ENCODE measurements at regions not wholly inside any gene's neighbourhood (a gene's known extent, or its start where the extent isn't known, plus 50 kb on each side); places are given as distances from the start of the nearest gene placed in this dataset.

- Histone ChIP-seq H3K27ac (no peak overlapping the region), H3K36me3 (no peaks in the 10 kb centered on the region), H3K4me1 (no peaks in the 10 kb centered on the region), H3K4me3 (no peak overlapping the region), H3K27me3 (no peaks in the 10 kb centered on the region), H3K9me3 (no peaks in the 10 kb centered on the region)
- ATAC-seq (no peak), DNase-seq (no peak)
- intact Hi-C loops (cut with DNase I), result no loop called here
- no peak for TF ChIP-seq CTCF (IDR thresholded peaks at IDR 0.05)
Observed at GRCh38 chr14:101499513-101499912, 61.8 kb upstream of the DIO3 start.

GRCh38 chr14:101500061-101500460 lies 61.2 kb upstream of the DIO3 start:
- H3K36me3 ChIP-seq, result no peaks in the 10 kb centered on the region
- H3K9me3 ChIP-seq, result no peaks in the 10 kb centered on the region
- no peak overlapping the region for H3K4me3 ChIP-seq
- no peaks in the 10 kb centered on the region for H3K27me3 ChIP-seq
- H3K4me1 ChIP-seq, result no peaks in the 10 kb centered on the region
- intact Hi-C loops (cut with DNase I), result no loop called here
- H3K27ac ChIP-seq, result no peak overlapping the region
- no peak for DNase-seq
- ATAC-seq, result no peak
- no peak for TF ChIP-seq CTCF (IDR thresholded peaks at IDR 0.05)

- no peak for TF ChIP-seq CTCF (IDR thresholded peaks at IDR 0.05)
- DNase-seq (peak; percentile 30), ATAC-seq (no peak)
- H3K9me3 ChIP-seq, result no peaks in the 10 kb centered on the region
- H3K27me3 ChIP-seq, result no peaks in the 10 kb centered on the region
- H3K36me3 ChIP-seq, result no peaks in the 10 kb centered on the region
- intact Hi-C loops (cut with DNase I), result no loop called here
- H3K4me1 ChIP-seq, result no peaks in the 10 kb centered on the region
- no peak overlapping the region for H3K4me3 ChIP-seq
- H3K27ac ChIP-seq, result no peak overlapping the region
Observed at GRCh38 chr14:101500681-101501080, 60.6 kb upstream of the DIO3 start.

GRCh38 chr14:101501341-101501740 lies 60.0 kb upstream of the DIO3 start:
- Histone ChIP-seq H3K4me1 (no peaks in the 10 kb centered on the region), H3K9me3 (no peaks in the 10 kb centered on the region), H3K36me3 (no peaks in the 10 kb centered on the region), H3K27ac (no peak overlapping the region), H3K27me3 (no peaks in the 10 kb centered on the region), H3K4me3 (no peak overlapping the region)
- DNase-seq, result peak; percentile 36
- no peak for ATAC-seq
- no peak for TF ChIP-seq CTCF (IDR thresholded peaks at IDR 0.05)
- intact Hi-C loops (cut with DNase I), result no loop called here

GRCh38 chr14:101501858-101502615 lies 59.3 kb upstream of the DIO3 start:
- no peak for ATAC-seq
- Histone ChIP-seq H3K9me3 (no peaks in the 10 kb centered on the region), H3K4me1 (no peaks in the 10 kb centered on the region), H3K27me3 (no peaks in the 10 kb centered on the region), H3K36me3 (no peaks in the 10 kb centered on the region), H3K27ac (no peak overlapping the region), H3K4me3 (no peak overlapping the region)
- peak; percentile 40 for DNase-seq
- no peak for TF ChIP-seq CTCF (IDR thresholded peaks at IDR 0.05)
- intact Hi-C loops (cut with DNase I), result no loop called here

Measured in upper lobe of right lung (tissue), 1 donor.